ENCODE measurements at regions not wholly inside any gene's neighbourhood (a gene's known extent, or its start where the extent isn't known, plus 50 kb on each side); places are given as distances from the start of the nearest gene placed in this dataset.

- TF ChIP-seq POLR2A (IDR thresholded peaks at IDR 0.05; ENCODE audit: low read depth, low read length) (no peak), TAF1 (IDR thresholded peaks at IDR 0.05; ENCODE audit: low read depth, low read length) (no peak), SPI1 (IDR thresholded peaks at IDR 0.05; ENCODE audit: low read depth, low read length) (no peak), POLR2AphosphoS5 (IDR thresholded peaks at IDR 0.05; ENCODE audit: low read depth, low read length) (no peak), PAX5 (IDR thresholded peaks at IDR 0.05; ENCODE audit: insufficient read depth, low read length, severe bottlenecking) (no peak), POU2F2 (IDR thresholded peaks at IDR 0.05; ENCODE audit: low read depth, low read length) (no peak)
Observed at GRCh38 chr3:81859524-81859923, 98.1 kb upstream of the GBE1 start.

Measured in GM12891 (cell line).